Activated CD8-positive, alpha-beta memory T cell treated with anti-CD3 and anti-CD28 coated beads, Interleukin-2, amount 50 U/mL, for 24 hours (primary cell): ENCODE measurements at regions not wholly inside any gene's neighbourhood (a gene's known extent, or its start where the extent isn't known, plus 50 kb on each side); places are given as distances from the start of the nearest gene placed in this dataset.
A peak's percentile ranks its signal among the peaks of the same experiment; 100 is the strongest.

Source experiments
- DNase-seq: peaks from one replicate; pipeline ENCODE4 v3.0.0-alpha.2; 2020; ENCODE audit errors: extremely low read depth

DNA sequence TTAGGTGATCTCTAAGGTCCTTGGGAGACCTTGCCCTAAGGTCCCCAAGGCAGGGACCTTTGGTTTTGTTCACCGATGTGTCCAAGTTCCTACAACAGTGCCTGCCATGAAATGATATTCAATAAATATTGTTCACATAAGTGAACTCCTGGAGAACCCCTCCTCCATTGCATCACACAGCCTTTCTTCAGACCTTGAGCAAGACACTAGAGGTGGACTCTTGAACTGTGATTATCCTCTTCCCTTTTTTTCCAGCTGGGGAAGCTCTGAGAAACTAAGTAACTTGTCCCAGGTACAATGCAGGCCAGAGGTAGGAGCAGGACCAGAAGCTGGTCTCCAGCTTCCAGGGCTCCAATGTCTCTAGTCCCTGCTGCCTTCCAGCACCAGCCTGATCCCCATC is 76.6 kb upstream of the LMO1 start:
- no peak for DNase-seq

DNA sequence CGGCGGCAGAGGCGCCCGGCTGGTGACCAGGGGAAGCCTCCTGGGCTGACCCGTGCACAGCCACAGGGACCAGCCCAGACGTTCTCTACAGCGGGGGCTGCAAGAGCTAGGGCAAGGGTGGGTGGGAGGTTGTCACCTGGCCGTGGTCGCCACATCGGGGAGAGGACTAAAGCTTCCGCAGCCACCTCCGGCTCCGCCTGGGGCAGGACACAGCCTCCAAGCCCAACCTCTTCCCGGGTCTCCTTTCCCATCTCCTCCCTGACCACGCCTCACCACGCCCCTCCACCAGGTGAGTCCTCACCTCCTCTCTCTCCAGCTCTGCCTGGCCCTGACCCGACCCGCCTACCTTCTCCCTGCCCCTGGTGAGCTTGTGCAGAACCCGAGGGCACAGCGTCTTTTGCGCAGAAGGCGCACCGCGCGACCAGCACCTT is 75.9 kb upstream of the LMO1 start:
- no peak for DNase-seq

DNA sequence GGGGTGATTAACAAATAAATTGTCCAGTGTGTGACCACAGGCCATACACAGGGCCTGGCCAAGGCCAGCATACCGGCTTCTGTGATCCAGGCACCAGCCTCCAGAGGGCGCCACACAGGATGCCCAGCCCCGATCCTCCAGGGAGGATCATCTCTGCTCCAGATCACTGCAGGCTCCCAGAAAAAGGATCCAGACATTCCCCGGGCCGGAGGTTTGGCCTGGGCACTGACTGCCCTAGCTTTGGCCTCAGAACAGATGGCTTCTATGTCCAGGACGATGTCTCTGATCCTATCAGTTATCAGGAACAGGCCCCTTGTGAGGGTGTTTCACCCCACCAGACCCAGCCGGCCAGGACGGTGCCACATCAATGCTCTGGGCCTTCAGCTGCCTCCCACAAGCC is 74.5 kb upstream of the LMO1 start:
- DNase-seq = no peak

DNA sequence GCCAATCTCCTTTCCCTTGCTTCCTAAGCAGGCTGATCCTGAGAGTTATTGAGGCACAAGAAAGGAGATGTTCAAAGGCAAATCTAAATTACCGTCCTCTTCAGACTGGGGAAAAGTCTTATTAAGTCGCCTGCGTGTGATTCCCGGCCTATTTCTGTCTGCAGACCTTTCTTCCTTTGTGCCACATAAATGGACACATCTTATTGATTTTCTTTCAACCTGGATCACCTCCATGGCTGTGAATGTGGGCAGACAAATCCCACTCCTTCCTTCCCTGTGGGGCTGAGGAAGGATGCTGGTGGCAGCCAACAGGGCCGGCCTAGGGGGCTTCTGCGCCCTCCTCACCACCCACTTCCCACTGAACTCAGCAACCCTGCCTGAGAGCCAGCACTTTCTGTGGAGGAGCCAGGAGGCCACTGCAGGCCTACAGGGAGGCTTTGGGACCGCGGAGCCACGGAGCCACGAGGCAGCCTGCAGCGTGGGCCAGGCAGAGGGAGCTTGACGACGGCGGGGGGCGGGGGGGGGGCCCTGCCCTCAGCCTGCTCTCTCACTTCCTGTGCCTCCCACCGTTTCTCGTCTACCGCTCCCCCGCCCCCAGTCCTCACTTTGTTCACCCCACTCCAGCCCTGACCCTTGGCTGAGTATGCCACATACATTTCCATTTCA is 73.6 kb upstream of the LMO1 start:
- no peak for DNase-seq

DNA sequence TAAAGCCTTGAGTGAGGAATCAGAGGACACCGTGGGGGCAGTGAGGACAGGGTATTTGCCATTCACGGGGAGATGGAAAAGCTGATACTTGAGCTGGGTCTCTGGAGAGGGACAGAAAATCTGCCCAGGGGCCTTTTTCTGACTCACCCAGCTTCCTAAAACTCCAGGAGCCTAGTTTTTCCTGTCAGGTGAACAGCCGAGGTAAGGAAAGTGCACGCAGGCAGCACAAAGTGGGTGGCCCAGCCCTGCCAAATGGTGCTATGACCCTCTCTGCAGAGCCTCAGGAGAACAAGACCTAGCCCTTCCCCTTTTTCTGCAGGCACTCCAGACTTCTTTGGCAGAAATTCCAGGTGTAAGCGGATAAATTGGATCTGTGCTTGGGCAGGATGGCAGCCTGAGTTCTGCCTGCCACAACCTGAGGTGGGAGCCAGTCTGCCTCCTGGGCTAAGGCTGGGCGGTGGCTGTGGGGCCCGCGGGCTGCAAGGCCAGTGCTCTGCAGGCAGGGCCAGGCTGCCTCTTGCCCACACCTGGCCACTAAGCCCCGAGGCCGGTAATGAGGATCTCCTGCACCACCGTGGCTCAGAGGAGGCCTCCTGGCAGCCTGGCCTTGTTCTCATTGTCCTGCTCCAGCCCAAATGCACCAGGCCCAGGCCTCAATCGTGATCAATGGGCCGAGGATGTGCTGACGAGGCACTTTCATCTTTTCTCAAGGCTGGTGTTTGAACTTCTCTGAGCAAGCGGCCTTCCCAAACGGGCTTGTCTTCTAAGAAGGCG is 72.9 kb upstream of the LMO1 start:
- no peak for DNase-seq

DNA sequence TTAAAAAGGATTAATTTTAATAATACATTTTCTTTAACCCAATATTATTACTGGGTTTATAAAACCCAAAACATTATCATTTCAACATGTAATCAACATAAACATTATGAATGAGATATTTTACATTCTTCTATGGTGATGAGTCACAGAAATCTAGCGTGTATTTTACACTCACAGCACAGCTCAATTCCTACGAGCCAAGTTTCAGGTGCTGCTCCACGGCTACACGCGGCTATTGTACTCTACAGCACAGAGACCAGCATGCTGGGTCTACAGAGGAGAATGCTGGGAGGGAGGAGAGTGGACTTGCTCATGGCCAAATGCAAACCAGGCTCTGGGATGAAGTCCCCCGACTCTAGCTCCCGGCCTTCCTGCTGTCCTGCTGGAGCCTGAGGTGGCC is 72.0 kb upstream of the LMO1 start:
- DNase-seq = no peak

DNA sequence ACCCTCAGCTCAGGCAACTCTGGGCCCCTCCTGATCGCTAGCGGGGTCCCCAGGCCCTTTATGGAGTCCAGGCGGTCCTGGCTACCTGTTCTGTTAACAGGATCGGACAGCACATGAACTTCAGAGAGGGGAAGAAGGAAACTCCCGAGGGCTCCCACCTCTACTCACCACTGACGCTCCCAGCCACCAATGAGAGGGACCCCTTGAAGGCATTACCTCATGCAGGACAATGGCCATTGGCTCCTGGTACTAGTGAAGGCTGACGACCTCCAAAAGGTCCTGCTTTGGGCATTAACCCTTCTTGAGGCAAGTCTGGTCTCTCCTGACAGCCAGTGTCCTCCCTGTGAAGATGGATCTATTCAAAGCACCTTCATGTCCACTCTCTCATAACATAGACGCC is 71.5 kb upstream of the LMO1 start:
- no peak for DNase-seq

DNA sequence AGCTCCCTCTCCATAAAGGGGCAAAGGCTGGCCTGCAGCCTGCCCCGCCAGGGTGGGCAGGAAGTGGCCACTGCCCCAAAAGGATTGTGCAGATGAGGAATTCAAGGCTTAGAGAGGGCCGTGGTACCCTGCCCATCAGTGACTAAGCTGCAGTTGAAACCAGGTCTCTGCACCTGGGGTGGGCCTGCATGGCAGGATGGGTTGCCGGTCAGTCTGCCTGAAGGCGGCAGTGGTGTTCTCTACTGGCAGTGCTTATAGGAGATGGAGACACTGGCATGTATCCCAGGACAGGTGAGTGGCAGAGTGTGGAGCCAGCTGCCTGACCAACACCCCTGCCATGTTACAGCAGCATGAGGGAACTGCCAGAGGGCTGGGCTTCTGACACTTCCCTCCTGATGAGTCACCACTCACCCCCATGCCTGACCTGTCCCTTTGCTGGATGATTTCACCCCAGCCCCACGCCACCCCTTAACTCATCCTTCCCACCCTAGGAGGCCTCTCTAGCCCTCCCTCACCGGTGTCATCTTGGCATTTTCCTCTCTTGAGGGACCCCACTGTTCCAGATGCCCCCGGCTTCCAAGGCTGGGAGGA is 70.2 kb upstream of the LMO1 start:
- no peak for DNase-seq

DNA sequence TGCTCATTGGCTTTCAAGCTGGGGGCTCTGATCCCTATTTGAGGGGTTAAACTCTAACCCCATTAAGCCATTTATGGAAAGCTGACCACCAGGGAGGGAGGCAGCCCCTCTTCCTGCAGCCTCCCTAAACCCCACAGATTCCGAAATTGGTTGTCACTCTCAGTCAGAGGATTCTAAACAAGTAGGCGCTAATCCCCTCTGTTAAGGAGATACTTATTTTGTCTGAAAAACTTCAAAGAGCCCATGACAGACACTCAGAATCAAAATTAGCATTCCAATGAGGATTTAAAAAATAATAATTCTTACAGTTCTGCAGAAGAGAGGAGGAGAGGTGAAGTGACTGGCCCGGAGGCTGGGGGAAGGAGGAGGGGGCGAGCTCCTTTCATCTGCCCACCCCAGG is 69.7 kb upstream of the LMO1 start:
- no peak for DNase-seq

DNA sequence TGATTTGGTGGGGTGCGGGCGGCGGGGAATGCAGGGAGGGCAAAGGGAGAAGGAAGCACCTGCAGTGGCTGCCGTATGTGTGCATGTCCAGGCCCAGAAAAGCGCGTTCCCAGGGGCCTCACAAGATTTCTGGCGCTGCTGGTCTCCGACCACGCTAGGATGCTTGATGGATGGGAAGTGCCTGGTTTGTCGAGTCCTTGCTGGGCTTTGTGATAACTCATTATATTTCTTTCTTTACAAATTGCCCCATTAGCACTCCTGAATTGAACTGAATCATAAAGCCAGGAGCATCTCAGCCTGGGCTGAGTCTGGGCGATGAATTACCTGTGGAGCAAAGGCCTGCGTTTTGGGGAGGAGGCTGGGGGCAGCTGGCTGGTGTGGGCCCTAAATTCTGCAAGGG is 69.2 kb upstream of the LMO1 start:
- no peak for DNase-seq

DNA sequence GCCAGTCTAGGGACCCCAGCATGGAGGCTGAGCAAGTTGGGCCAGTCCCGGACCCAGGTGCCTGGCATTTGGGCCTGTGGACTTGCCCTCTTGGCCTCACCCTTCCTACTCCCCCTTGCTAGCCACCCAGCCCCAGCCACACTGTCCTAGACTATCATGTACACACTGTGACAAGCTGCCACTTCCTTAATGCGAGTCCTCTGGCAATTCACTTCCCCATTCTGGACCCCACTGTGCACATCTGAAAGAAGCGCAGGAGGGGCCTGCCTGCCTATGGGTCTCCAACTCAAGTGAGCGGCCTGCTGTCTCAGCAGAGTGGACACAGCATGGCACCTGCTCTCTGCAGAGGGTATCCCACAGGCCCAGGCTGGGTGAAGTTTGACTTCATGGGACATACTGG is 68.5 kb upstream of the LMO1 start:
- no peak for DNase-seq

DNA sequence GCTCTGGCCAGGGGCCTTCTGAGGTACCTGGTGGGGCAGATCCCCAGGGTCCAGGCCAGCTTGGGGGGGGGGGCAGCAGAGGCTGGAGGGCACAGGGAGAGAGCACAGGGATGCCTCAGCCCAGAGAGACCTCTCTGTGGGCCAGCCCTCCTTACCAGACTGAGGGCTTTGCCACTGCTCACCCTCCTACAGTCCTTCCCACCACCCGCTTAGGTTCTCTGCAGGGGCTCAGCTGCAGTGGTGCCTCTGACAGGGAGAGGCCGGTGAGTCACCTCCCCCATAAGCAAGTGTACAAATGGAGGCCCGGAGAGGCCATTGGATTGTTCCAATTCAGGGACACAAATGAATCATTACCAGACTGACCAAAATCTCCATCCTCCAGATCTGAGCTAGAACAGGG is 68.1 kb upstream of the LMO1 start:
- DNase-seq = no peak

DNA sequence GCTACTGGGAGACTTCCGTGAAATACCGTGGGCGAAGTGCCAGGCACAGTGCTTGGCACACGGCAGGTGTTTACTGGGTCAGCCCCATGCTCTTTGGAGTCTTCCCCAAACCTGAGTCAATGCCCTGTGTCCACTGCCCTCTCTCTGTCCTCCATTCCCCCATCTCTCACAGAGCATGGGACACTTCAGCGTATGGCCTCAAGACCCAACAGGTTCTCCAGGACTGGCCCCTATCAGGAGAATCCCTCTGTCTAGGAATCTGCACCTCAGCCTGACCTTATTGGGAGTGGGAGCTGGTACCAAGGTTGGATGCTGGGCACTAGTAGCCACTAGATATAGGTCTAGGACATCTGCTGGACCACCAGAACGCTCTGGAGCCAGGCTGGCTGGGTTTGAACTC is 67.2 kb upstream of the LMO1 start:
- no peak for DNase-seq

DNA sequence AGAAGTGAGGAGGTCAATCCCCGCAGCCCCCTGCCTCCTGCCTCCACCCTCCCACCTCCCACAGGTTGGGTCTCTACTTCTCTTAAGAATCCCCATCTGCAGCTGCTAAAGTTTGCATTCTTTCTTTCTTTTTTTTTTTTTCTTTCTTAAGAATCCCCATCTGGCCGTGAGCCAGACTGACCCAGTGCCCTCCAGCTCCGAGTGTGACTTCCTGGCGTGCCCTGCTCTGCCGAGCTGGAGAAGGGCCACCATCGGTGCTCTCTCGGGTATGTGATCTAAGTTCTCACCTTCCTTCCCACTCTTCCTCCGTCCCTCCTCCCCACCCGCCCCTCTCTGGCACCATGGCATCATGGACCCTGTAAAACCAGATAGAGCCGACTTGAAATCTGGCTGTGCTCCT is 66.7 kb upstream of the LMO1 start:
- DNase-seq = no peak

DNA sequence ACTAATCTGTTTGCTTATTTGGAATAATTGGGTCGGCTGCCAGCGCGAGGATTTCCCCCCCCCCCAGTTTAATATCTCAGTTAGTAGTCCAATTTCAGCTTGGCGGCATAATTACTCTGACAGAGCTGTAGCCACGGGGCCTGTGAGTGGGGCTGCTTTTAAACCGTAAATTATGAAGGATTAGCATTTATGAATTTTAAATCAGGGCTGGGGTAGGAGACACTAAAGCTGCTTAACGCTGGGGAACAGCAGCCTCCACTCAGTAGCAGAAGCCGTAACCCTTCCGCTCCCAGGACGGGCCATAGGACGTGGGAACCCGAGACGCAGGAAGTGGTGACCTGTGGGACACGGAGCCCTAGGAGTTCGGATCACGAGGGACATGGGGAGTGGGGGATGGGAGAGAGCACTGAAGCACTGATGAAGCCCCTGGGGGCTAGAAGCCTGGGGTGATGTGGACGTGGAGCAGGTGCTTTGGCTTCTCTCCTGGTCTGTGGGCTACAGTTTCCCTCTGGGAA is 66.2 kb upstream of the LMO1 start:
- no peak for DNase-seq

DNA sequence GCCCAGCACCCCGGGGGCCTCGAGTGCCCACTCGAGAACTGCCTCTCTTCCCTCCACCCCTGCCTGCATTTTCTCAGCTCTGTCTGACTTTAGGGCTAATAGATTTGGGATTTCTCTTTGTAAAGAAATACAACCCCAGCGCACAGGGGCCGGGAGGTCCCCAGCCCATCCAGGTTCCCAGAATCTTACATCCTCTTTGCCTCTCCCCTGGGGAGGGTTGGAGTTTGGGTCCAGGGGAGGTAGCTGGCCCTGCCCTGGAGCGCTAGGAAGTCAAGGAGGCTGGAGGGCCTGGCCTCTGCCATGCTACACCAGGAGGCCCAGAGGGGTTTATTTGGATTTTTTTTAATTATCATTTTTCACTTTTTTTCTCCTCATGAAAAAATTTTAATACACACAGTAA is 65.7 kb upstream of the LMO1 start:
- DNase-seq = no peak

DNA sequence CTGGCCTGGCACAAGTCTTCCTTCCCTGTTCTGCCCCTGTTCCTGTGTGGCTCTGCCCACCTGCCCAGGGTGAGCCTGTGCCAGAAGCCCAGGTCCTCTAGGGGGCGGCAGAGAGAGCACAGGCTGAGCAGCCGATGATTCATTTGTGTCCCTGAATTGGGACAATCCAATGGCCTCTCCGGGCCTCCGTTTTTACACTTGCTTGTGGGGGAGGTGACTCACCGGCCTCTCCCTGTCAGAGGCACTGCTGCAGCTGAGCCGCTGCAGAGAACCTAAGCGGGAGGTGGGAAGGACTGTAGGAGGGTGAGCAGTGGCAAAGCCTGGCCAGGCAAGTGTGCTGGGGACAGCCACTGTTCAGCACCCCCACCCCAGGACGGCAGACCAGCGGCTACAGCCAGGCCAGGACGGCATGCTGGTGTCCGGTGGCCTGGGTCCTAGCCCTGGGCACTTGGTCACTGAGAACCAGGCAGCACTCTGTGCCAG is 65.2 kb upstream of the LMO1 start:
- DNase-seq = peak; percentile 35

DNA sequence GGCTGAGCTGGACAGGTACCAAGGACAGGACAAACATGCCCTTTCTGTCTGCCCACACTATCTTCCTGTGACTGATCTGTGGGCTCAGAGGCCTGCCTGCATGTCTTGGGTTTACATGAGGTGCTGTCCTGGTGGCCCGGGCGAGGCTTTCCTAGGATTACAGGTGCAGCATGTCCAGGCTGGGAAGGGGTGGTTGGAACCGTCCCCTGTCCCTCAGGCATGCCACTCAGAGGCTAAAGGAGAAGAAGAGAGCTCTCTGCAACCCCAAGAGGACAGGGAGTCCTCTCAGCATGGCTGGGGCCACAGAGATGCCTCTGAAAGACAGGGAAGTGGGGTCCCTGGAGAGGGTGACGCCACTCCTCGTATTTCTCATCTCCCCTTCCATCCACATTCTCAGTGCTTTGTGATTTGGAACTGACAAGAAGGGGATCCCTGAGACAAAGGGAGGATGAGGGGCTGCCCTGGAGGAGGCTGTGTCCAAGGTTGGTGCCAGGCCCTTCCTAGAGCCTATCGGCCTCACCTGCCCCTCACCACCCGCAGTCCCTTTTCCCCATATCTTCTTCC is 64.6 kb upstream of the LMO1 start:
- DNase-seq = no peak

DNA sequence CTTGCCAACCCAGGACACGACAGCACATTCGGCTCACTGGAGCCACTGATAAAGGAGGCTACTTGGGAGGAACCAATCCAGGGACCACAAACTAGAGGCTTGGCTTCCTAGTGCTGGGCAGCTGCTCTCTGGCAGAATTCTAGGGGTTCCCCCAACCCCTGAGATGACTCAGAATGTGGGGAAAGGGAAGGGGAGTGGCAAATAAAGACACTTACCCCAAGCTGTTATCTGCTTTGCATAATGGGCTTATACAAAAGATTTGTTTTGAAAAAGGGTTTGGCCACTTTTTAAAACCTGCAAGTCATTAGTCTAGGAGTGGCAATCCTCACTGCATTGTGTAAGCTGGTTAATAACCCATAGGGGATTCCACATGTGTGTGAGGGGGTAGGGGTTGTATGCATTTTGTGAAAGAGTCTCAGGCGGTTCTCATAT is 64.1 kb upstream of the LMO1 start:
- no peak for DNase-seq

DNA sequence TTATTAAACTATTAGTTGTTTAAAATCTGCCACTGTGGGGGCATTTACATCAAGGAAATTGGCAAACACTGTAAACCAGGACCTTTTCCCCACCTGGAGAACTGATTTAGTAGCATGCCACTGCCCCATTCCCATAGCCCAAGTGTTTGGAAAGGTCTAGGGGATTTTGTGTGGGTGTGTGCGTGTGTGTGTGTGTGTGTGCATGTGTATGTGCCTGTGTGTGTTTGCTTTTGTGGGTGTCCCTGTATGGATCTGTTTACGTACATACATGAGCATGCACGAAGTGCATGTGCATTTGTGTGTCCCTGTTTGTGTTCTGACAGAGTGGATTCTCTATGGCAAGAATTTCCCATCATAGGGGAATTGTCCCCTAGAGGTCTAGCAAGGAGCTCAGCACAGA is 62.7 kb upstream of the LMO1 start:
- no peak for DNase-seq

DNA sequence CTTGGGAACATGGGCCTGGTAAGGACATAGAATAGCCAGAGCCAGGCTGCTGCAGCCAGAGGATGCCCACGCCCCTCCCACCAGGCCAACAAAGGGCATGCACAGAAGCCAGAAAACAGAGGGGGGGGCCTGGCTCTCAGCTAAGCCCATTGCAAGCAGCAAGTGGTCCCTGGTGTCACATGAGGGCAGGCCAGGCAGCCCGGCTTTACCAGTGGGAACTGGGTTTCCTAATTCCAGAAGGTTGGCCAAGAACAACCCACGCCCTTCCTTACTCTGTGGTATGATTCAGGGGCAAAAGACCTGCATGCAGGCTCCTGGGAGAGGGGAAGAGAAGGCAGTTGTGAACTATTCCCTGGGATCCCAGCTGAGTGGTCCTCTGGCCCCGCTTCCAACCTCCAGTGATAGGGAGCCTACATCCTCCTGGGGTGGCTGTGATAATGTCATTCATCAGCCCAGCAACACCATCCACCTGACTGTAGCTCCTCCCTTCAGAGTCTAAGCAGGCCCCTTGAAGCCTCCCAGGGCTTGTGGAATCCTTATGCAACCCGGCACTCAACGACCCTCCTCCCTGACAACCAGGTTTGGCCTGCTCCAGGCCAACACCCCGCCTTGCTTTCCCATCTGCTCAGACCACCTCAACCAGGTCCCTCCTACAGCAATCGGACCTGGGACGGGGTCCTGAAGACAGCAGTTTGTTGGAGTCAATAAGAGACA is 62.1 kb upstream of the LMO1 start:
- no peak for DNase-seq
